A673 (cell line): ENCODE measurements at regions not wholly inside any gene's neighbourhood (a gene's known extent, or its start where the extent isn't known, plus 50 kb on each side); places are given as distances from the start of the nearest gene placed in this dataset.

Experiments used
- BruUV-seq: library from RNA; stranded (reverse); fragments of 400-500 nt; replicated peaks from 2 replicates; lab custom pipeline; 2021; lab: Mats Ljungman, UMichigan
- CTCF ChIA-PET: fragments of 300-600 bp; sonication (Branson Sonifier 250); formaldehyde crosslinking; loops from one replicate; lab custom pipeline; 2022; ENCODE audit warnings: antibody characterized with exemption; lab: Charles Lee
- POLR2A ChIA-PET: fragments of 300-600 bp; sonication (Branson Sonifier 250); formaldehyde crosslinking; loops from one replicate; lab custom pipeline; 2022; ENCODE audit warnings: antibody characterized with exemption; ENCODE audit not compliant: low non-redundant PET; lab: Charles Lee
- DNase-seq: peaks from one replicate; pipeline ENCODE4 v3.0.0-alpha.2; 2015; ENCODE audit warnings: low spot score
- H3K27ac ChIP-seq: fragments of 200-600 bp; sonication (generic); 2 replicates; pipeline ENCODE4 v1.5.1; 2016; ENCODE audit warnings: mixed run types, low read depth, mild to moderate bottlenecking, mixed read lengths, antibody characterized with exemption, low read length; ENCODE audit not compliant: poor library complexity, severe bottlenecking
- H3K27me3 ChIP-seq: fragments of 200-600 bp; sonication (generic); replicated peaks from 2 replicates; pipeline ENCODE4 v1.6.1; 2017; ENCODE audit warnings: mixed run types, low read depth, mild to moderate bottlenecking, mixed read lengths, antibody characterized with exemption, low read length; ENCODE audit not compliant: insufficient read depth, poor library complexity
- H3K36me3 ChIP-seq: fragments of 200-600 bp; sonication (generic); 2 replicates; pipeline ENCODE4 v1.6.1; 2016; ENCODE audit warnings: mixed run types, mild to moderate bottlenecking, mixed read lengths, antibody characterized with exemption, low read length; ENCODE audit not compliant: insufficient read depth, poor library complexity, severe bottlenecking
- H3K4me1 ChIP-seq: fragments of 200-600 bp; sonication (generic); 2 replicates; pipeline ENCODE4 v1.6.1; 2017; ENCODE audit warnings: mixed run types, mild to moderate bottlenecking, mixed read lengths, antibody characterized with exemption, low read length; ENCODE audit not compliant: insufficient read depth, poor library complexity, severe bottlenecking
- H3K4me3 ChIP-seq: fragments of 200-600 bp; sonication (generic); 2 replicates; pipeline ENCODE4 v1.5.1; 2016; ENCODE audit warnings: low read depth, mixed run types, mild to moderate bottlenecking, mixed read lengths, low read length; ENCODE audit not compliant: poor library complexity, severe bottlenecking
- H3K9me3 ChIP-seq: fragments of 200-600 bp; sonication (generic); 2 replicates; pipeline ENCODE4 v1.6.1; 2016; ENCODE audit warnings: mixed run types, low read depth, mild to moderate bottlenecking, mixed read lengths, antibody characterized with exemption, low read length; ENCODE audit not compliant: poor library complexity, severe bottlenecking
- CTCF ChIP-seq: fragments of 300-800, 200-600 bp; sonication (generic); conservative IDR thresholded peaks from 2 replicates; pipeline ENCODE4 v1.5.1; 2017; ENCODE audit warnings: low read depth, mild to moderate bottlenecking, antibody characterized with exemption, low read length, moderate library complexity, mixed read lengths
- EZH2 ChIP-seq: fragments of 200-600 bp; sonication (generic); IDR thresholded peaks from 2 replicates; pipeline ENCODE4 v1.6.1; 2017; ENCODE audit warnings: borderline replicate concordance, low read depth, mild to moderate bottlenecking, mixed read lengths, antibody characterized with exemption, low read length; ENCODE audit not compliant: poor library complexity, severe bottlenecking
- intact Hi-C: fragments of 100-400 bp; cut with micrococcal nuclease; formaldehyde crosslinking; loops from one replicate; pipeline ENCODE4 v1.10.0; 2022; ENCODE audit not compliant: unreplicated experiment

- intact Hi-C loops = no loop called here
- peak overlapping the region; percentile 86 for H3K27ac ChIP-seq
- no peaks in the 10 kb centered on the region for H3K36me3 ChIP-seq
- ChIA-PET POLR2A (interaction anchor here (1.0 kb wide), 1 partner anchor 11 kb away, joined by 13 read pairs; no protein-coding TSS in a partner anchor), CTCF (no interaction called here)
- no peak for TF ChIP-seq CTCF
- no peak for TF ChIP-seq EZH2
- BruUV-seq = no TSS peak
- H3K27me3 ChIP-seq = no peaks in the 10 kb centered on the region
- H3K4me1 ChIP-seq = peaks cover 36% of the 10 kb centered on the region
- H3K4me3 ChIP-seq = peak overlapping the region; percentile 72
- peak; percentile 57 for DNase-seq
- H3K9me3 ChIP-seq = no peaks in the 10 kb centered on the region
Observed at GRCh38 chr14:73786636-73787485, 64.8 kb upstream of the PTGR2 start.

- Histone ChIP-seq H3K9me3 (no peaks in the 10 kb centered on the region), H3K4me1 (peaks cover 36% of the 10 kb centered on the region), H3K27ac (peak overlapping the region; percentile 86), H3K27me3 (no peaks in the 10 kb centered on the region), H3K36me3 (no peaks in the 10 kb centered on the region), H3K4me3 (peak overlapping the region; percentile 72)
- no peak for TF ChIP-seq EZH2
- TF ChIP-seq CTCF = no peak
- BruUV-seq = no TSS peak
- peak; percentile 78 for DNase-seq
- POLR2A ChIA-PET = interaction anchor here (0.6 to 1.0 kb wide), 3 partner anchors 10 to 156 kb away, joined by 3 to 13 read pairs (median 4); no protein-coding TSS in a partner anchor
- CTCF ChIA-PET = interaction anchor here (0.5 kb wide), 1 partner anchor 50 kb away, joined by 3 read pairs; no protein-coding TSS in a partner anchor
- intact Hi-C loops = no loop called here
Observed at GRCh38 chr14:73785834-73786635, 65.6 kb upstream of the PTGR2 start.

- intact Hi-C loops = no loop called here
- DNase-seq = peak; percentile 74
- BruUV-seq = no TSS peak
Observed at GRCh38 chr14:73785336-73785833, 66.2 kb upstream of the PTGR2 start.

More at GRCh38 chr14:73785336-73785833, 66.2 kb upstream of the PTGR2 start:
- TF ChIP-seq CTCF = no peak
- no peak for TF ChIP-seq EZH2
- Histone ChIP-seq H3K4me1 (peaks cover 36% of the 10 kb centered on the region), H3K27me3 (no peaks in the 10 kb centered on the region), H3K27ac (peak overlapping the region; percentile 86), H3K4me3 (peak overlapping the region; percentile 72), H3K36me3 (no peaks in the 10 kb centered on the region), H3K9me3 (no peaks in the 10 kb centered on the region)
- ChIA-PET CTCF (interaction anchor here (0.6 kb wide), 1 partner anchor 19 kb away, joined by 5 read pairs; no protein-coding TSS in a partner anchor), POLR2A (interaction anchor here (0.6 kb wide), 1 partner anchor 56 kb away, joined by 4 read pairs; no protein-coding TSS in a partner anchor)
